NCI-H2029 treated with DMSO at 0.1 percent for 48 hours (cell line): ENCODE measurements at regions not wholly inside any gene's neighbourhood (a gene's known extent, or its start where the extent isn't known, plus 50 kb on each side); places are given as distances from the start of the nearest gene placed in this dataset.
A peak's percentile ranks its signal among the peaks of the same experiment; 100 is the strongest.

ENCODE experiments used
- DNase-seq: peaks from one replicate; lab custom pipeline; 2025; lab: John Stamatoyannopoulos, UW

DNA sequence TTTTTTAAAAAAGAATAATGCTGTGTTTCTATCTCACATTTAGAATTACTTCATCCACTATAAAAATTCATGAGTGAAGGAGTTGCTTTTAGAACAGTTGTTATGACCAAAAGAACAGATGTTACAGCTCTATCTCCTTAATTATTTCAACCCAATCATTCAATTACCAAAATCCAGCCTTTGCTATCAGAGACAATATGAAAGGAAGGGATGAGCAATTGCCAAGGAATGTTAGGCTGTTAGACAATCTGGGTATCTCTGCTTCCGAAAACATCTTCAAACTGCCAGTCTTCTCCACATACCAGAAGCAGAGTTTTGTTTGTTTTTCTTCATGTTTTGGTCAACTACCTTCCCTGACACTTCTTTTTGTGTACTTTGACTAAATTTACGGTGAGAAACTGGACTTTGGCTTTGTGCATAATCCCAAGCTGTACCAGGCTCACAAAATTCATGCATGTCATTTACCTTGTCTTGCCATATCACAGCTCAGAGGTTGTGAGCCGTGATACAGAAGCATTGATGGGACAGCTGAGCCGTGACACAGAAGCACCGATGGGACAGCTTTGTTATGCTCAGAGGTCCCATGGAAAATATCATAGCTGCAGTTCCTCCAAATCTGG, 405.5 kb downstream of the KIF4B start:
- DNase-seq, result no peak

DNA sequence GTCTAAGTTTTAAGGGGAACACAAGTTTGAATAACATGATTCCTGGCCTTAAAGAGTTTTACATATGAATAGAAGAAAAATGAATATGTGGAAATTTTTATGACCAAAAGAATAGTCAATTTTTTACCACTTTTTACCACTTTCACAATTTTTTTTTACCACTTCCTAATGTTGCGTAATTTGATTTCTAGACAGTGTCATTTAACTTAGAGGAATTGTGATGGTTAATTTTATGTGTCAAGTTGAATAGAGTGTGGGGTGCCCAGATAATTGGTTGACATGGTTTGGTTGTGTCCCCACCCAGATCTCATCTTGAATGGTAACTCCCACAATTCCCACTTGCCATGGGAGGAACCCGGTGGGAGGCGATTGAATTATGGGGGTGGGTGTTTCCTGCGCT, 416.6 kb downstream of the KIF4B start:
- no peak for DNase-seq

DNA sequence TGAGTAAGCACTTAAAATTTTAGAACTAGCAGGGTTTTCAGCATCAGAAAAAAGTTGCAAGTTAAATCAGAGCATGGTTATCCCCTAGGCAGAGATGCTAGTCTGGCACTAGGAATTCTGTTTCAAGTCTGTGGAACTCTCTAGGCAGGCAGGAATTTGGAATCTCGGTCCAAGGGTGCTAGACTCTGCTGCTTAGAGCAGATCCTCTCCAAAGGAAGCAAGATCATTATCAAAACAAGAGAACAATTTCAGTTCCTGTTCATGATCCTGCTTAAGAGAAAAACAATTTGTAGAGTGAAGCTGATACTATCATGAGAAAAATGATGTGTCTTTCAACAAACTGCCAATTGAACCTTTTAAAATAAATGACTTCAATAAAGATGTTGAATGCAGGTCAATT, 420.7 kb downstream of the KIF4B start:
- DNase-seq, result no peak

DNA sequence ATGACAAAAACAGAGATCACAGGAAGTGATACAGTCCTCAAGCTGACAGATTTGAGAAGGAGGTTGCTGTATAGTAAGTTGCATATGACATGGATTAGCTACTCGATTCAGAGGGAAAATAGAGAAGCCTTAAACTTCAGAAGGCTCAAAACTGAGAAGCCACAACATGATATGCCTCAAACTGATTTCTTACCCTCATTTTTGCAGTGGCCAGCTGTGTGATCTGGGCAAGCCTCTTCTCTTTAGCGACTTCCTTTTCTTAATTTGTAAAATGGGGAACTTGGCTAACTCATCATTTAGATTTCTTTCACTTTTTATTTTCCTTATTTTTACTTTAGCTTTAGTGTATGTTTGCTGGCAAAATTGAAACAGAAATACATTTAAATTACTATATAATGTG, 421.1 kb downstream of the KIF4B start:
- DNase-seq, result no peak

DNA sequence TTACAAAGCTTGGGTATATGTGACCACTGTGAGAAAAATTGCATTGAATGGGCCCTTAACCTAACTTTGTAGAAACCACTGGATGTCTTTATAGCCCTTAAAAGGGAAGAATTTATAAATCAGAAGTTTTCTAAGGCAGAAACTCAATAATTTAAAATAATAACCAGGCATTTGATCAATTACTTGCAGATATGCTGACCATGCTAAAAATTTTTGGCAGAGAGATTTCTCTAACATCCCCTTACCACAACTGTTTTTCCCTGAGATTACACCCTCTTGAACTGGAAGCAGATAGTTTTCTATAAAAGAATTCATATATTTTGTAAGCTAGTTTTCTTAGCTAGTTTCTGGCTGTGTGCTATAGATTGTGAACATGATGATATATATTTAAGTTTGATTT, 428.3 kb downstream of the KIF4B start:
- DNase-seq, result no peak

DNA sequence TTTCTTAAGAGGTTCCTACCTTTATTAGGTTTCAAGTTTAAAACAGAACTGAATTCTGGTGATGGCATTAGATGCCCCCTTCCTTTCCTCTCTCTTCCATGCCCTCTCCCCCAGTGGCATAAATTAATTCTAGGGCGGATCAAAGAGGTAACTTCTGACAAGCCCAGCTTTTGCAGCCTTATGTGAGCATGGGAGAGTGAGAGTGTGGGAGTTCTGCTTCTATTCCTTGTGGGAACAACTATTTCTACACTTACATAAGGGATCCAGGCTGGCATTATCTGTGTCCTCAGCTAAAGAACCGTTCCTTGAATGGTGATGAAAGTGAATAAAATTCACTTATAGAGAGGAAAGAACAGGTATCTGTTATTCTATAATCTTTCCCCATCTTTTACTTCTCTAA, 437.6 kb downstream of the KIF4B start:
- no peak for DNase-seq

DNA sequence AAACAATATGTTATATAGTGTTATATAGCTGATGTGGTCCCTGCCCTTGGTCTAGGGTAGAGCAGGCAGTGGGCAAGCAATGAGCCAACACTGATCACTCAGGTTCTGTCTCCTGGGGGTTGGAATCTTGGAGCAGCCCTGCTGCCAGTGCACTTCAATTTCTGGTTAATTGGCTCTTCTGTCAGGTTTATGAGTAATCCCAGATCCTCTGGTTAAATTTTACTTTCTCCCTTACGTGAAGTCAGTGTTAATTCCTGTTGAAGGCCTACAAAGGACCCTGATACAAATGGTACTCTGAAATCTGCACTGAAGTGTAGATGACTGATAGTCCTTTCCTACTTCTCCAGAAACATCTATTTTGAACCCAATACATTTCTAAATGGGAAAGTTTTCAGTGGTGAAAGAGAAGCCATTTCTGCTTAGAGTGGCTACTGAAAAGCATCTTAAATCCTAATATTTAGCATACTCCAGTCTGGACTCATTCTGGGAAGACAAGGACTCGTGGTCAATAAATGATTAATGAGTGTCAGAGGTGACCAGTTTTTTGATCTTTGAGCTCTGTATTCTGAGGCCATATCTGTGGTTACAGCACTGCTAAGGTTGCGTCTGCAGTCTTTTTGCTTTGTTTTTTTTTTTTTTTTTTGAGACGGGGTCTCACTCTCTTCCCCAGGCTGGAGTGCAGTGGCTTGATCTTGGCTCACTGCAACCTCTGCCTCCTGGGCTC, 442.4 kb downstream of the KIF4B start:
- DNase-seq, result no peak

DNA sequence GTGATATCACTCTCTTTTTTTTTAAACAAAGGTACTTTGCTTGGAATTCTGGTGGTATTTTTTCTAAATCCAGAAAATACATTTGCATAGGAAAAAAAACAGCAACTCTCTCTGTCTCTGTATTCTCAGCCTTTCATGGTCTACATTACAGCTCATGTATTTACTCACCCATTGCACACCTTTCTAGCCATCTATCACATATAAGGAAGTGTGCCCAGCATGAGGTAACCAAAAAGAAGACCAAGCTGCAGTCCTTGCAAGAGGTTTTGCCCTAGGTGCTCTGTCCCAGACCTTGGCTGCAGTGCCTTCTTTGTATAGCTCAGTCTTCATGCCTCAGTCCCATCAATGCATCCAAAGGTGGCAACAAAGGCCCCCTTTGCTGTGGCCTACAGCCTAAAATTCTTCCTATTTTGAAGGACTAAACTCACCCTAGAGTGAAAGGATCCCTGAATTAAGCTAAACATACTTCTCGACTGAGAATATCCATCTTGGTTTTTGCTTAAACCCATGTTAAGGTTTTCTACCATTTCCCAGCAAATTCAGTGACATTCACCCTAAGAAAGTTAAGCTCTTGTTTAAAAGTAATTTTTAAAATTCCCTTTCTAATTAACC, 446.4 kb downstream of the KIF4B start:
- DNase-seq, result peak; percentile 62

DNA sequence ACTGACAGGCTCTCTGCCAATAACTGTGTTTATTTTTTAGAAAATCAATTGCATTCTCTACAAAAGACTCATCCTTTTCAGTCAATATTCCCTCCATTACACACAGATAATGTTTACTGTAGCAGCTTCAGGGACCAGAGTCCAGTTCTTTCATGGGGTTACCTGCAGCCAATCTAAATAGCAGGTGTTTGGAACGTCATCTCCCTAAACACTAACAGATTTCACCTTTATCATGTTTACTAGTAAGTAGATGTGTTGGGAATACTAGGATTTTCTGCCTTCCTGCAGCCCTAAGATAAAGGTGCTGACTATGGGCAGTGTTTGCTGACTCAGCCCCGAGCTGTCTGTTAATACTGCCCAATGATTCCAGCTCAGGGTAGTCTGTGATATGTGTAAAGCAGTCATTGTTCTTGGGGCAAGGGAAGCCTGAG, 447.0 kb downstream of the KIF4B start:
- DNase-seq, result peak; percentile 30

DNA sequence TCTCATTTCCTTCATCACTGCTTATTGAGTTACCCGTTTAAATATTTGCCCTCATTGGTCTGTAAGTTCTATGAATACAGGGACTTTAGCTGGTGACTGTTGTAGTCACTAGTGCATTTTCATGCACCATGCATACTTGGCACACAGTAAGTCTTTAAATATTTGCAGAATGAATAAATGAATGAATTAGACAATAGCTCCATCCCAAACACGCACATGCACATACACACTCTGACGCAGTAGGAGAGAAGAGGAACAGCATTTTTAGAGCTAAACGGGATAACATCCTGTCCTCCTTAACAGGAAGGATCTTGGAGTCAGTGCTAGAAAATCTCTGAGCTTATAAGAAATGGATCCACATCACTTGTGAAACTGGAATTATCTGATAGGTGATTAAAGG, 447.7 kb downstream of the KIF4B start:
- peak; percentile 10 for DNase-seq

DNA sequence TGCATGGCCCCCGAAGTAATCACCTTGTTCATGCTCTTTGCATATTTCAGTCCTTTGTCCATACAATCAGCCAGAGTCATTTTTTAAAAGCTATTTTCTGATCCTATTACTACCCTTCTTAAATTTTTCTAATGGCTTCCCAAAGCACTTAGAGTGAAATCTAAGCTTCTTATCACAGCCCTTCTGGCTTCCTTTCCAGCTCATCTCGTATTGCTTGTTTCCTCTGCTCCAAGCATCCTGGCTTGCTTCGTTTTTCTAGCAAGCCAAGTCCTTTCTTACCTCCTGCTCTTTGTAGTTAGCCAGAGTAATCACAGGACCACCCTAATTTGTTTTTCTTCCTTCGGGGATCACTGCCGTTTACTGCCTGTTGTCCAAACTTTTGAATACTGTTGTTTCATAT, 453.3 kb downstream of the KIF4B start:
- no peak for DNase-seq

DNA sequence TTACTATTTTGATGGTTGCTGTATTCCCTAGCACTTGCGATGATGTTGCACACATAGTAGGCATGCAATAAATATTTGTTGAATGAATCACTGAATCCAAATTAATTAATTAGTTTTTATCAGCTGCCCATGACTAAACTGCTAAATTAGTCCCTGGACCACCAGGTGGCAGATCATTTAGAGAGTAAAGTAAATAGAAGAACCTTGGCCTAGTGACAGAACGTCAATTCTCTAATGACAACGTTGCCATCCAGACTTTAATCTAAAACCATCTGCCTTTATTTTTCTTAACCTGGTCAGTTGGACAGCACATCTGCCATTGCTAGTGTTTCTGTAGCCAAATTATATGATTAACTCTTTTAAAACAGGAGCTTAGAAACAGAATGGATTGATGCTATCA, 457.5 kb downstream of the KIF4B start:
- DNase-seq, result peak; percentile 14

DNA sequence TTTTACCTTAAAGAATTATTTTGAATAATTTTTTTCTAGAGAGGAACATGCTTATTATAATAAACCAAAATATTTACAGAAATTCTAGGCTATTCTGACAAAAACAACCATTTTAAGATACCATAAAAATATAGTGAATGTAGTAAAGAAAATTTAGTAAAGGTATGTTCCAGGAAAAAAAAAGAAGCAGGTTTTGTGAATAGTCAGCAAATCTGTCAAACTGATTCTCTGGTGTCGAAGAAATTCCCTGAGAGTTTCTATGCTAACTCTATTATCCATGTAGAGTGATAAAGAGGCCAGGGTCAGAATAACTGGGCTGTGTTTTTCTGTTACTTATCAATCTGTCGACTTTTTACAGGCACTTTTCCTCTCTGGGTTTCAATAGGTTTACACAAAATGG, 459.2 kb downstream of the KIF4B start:
- DNase-seq, result no peak

DNA sequence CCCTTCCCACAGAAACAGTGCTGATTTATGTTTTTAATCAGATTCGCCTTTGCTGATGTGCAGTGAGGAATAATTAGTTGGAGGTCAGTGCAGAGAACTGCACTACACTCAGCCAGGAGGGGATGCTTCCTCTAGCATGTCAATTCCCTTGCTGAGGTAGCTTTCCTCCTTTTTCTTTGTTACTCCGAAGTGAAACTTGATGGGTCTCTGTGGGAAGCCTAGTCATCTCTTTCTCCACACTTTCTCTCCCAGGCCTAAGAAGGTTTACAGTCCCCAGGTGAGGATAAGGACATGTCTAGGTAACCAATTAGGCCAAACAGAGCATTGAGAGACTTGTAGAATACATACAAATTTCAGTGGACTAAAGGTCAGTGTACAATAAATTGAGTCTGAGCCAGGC, 461.8 kb downstream of the KIF4B start:
- no peak for DNase-seq

DNA sequence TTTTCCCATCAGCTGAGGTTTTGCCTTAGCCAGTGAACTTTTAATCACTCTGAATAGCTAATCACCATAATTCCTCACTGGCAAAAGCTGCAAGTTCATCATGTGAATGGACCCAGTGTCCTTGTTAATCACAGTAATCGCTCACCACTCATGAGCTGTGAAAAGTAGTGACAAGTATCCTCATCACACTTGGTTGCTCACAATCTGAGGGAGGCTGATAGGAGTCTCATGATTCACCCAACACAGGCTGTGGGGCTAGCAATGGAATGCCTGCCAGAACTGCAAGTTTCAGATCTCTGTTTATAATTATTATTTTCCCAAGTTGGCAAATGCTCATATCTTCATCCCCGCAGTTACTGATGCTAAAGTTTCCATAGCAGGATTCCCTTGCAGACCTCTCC, 467.2 kb downstream of the KIF4B start:
- no peak for DNase-seq

DNA sequence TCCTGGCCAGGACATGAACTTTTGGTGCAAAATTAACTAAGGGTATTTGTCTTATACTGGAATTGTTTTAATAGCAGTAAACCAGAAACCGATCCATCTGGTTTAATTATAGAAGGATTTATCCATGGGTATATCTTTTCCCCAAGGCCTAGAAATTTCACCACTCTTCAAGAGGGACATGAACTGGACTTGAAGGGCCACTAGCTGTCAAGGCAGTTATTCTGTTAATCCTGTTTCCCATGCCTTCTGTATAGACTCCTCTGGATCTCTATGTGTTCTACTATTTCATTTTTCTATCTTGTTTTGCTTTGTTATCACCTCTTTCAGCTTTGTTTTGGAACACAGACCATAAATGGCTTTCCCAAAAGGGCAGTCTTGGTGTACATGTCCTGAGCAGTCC, 467.6 kb downstream of the KIF4B start:
- DNase-seq, result no peak

DNA sequence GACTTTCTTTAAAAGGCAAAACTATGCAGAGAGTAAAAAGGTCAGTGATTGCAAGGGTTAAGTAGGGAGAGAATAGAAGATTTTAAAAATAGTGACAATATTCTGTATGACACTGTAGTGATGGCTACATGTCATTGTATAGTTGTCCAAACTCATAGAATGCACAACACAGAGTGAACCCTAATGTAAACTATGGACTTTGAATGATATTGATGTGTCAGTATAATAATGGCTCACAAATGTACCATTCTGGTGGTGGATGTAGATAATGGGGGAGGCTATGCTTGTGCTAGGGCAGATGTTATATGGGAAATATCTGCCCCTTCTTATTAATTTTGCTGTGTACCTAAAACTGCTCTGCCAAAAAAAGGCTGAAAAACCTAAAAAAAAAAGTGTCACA, 468.9 kb downstream of the KIF4B start:
- no peak for DNase-seq

DNA sequence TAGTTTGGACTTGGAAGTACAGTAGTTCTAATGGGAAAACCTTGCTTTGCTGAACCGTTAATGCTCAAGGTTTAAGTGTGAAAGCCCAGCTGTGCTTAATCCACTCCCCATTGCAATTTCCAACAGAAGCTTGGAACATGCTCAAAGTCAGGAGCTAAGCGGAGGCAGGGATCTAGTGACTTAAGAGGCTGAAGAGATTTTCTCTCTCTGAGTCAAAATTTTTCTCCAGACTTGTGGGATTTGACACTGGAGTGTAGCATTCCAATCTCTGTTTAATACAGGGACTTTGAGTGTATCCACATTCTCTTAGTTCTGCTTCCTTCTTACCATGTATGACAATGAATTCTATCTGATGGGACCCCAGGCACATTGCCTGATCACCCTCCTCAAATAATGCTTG, 471.8 kb downstream of the KIF4B start:
- DNase-seq, result no peak

DNA sequence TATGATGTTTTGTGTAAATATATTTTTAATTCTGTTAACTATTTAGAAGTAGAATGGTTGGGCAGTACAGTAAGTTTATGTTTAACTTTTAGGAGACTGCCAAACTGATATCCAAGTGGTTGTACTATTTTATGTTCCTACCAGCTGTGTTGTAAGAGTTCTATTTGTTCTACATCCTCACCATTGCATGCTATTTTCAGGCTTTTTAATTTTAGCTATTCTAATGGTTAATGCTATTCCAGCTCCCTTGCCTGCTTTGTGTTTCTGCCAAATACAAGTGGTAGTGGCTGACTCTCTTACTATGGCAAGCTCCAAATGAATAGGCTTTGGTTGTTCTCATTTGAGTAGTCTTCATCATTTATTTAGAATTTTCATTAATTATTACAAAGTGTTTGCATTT, 476.4 kb downstream of the KIF4B start:
- no peak for DNase-seq

DNA sequence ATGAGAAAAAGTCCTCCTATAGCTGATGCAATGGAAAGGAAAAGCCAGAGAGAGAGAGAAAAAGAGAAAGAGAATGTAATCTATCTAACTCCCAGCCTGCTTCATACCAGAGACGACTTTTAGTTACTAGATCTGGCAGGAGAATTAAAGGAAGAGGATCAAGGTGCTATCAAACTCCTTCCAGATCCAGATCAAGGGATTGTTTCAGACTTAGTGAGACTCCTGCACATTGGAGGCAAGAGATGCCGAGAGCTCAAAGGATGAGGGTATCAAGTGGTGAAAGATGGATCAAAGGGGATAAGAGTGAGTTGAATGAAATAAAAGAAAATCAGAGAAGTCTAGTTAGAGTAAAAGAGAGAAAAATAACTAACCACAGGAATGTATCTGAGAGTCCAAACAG, 478.6 kb downstream of the KIF4B start:
- DNase-seq, result no peak

DNA sequence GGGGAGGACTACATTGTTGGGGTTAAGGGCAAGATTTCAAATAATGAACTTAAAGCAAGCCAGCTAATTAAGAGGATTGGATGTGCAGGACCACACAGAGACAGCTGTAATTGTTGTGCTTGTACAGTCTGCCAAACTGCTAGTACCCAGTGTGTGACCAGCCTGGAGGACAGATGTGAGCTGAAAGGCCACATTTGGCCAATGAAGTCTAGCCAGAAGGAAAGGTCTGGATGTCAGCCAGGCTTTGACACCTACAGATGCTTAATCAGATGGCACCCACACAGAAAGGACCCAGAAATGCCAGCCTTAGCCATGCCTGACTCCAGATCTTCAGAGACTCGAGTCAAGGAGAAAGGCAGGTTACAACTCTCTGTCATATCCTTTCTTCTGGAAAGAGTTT, 491.1 kb downstream of the KIF4B start:
- no peak for DNase-seq

DNA sequence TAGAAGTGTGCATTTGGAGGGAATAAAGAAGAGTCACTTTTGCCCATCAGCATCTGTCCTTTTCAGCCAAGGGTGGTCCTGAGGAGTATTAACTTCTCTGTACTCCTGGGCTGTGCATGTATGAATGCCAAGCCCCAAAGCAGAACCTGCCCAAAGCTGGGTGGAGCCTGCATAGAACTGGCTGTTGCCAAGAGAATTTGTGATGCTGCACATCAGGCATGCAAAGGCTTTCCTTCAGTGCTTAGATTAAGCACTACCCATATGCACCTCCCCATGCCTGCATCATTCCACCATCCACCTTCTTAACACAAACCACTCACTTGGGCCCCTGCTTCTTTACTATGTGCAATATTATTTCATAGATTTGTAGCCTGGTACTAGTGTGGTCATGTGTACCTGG, 493.8 kb downstream of the KIF4B start:
- DNase-seq, result no peak

DNA sequence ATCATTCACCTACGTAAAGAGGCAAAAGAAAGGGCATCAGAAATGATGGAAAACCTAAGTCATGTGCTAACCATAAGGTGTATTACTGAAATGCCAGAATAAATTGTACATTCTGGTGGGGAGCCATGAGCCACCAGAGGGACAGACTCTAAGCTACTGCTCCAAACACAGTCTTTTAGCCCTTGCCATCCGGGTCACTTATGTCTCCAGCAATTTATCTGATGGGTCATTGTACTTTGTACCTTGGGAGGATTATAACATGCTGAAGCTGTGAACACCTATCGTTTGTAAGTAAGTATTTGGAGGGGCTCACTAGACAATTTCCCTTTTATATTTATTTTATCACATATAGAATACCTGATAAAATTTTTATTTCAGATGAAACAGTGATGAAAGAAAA, 495.1 kb downstream of the KIF4B start:
- no peak for DNase-seq

DNA sequence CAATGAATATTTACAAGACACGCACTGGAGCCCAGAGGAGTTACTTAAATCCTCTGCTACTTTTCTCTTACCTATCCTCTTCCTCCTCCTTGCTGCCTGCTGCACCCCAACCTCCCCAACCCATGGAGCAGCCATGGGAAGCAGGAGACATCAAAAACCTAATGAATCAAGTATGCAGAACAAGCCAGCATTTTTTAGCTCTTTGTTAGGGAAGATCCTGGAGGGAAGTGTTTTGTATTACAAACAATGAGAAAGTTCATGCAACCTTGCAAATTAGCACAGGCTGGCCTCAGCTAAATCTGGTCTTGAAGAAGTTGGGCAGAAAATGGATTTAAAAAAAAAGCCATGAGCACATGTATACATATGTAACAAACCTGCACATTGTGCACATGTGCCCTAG, 498.8 kb downstream of the KIF4B start:
- no peak for DNase-seq
